ENCODE measurements at regions not wholly inside any gene's neighbourhood (a gene's known extent, or its start where the extent isn't known, plus 50 kb on each side); places are given as distances from the start of the nearest gene placed in this dataset.

DNA sequence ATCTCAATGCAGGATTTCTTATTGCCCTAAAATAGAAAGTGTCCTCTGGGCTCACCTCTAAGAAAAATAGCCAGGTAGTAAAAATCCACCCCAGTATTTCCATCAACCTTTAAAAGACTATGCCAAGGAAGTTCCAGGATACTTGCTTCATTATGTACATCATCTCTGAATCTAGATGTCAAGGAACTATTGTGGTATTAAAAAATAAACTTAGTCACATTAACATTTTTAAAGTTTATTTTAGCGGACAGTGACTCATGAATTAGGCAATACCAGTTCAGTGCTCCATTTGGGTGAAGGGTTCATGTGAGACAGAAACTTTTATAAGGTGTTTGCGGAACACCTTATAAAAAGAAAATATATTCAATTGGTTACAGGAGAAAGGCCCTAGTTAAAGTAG lies 209.2 kb downstream of the ADAM29 start:
- DNase-seq (ENCODE audit: low read depth), result no peak

DNA sequence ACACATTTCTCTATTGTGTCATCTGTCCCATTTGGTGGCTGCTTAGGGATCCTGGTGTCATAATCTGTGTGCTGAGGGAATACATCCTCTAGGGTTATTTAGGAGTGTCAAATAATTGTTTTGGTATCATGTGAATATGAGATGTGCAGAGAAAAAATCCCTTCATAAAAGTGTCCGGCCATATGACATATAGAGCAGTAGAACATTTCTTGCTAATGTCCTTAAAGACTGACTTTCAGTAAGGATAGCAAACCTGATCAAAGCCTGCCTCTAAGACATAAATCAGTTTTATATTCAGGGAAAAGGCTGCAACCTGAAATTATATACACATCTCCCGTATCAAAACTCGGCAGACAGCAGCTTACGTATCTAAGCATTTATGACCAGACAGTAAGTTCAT lies 211.6 kb downstream of the ADAM29 start:
- no peak for DNase-seq (ENCODE audit: low read depth)

DNA sequence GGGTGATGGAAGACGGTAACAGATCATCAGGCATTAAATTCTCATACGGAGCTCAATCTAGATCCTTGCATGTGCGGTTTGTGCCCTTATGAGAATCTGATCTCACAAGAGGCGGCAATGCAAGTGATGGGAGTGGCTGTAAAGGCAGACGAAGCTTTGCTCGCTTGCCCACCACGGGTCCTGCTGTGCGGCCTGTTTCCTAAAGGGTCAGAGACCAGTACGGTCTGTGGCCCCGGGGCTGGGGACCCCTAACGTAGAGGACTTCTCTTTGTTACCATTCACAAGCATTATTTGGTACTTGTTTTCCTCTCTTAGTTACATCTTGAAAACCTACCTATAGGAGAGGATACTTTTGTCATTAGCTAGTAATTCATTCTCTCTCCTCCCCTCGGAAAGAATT lies 221.0 kb downstream of the ADAM29 start:
- no peak for DNase-seq (ENCODE audit: low read depth)

- no peak for DNase-seq (ENCODE audit: low read depth)
Measured at GRCh38 chr4:175143116-175143515, 225.0 kb downstream of the ADAM29 start.

GRCh38 chr4:175146799-175147198 lies 228.6 kb downstream of the ADAM29 start:
- no peak for DNase-seq (ENCODE audit: low read depth)

GRCh38 chr4:175147233-175147632 lies 229.1 kb downstream of the ADAM29 start:
- DNase-seq (ENCODE audit: low read depth), result no peak

DNA sequence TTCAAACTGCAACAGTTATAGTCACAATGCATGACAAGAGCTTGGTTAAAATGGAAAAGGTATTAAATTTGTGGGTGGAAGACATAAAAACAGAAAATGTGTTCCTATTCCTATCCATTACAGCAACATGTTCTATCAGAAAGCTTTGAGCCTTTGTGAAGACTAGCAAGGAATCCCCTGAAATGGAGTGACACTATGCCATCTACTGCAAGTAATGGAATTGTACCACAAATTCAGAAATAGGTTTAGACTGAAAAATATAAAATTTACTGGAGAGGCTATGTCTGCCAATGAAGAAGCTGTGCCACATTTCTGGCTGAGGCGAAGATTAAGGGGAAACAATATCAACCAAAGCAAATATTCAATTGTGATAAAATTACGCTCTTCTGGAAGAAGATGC lies 247.9 kb downstream of the ADAM29 start:
- DNase-seq (ENCODE audit: low read depth), result no peak

- DNase-seq (ENCODE audit: low read depth), result no peak
Measured at GRCh38 chr4:175176710-175177109, 258.6 kb downstream of the ADAM29 start.

DNA sequence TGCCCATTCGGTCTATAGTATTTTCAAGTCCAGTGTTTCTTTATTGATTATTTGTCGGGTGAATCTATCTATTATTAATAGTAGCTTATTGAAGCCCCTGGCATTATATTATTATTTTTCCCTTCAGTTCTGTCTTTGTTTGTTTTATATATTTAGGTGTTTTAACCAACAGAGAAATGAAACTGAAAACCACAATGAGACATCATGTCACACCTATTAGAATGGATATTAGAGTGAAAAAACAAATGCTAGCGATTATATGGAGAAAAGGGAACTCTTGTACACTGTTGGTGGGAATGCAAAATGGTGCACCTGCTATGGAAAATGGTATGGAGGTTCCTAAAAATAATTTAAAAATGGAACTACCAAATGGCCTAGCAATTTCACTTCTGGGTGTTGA lies 272.5 kb downstream of the ADAM29 start:
- no peak for DNase-seq (ENCODE audit: low read depth)

GRCh38 chr4:175198056-175198455 lies 279.9 kb downstream of the ADAM29 start:
- DNase-seq (ENCODE audit: low read depth), result no peak

GRCh38 chr4:175215208-175215607 lies 297.1 kb downstream of the ADAM29 start:
- no peak for DNase-seq (ENCODE audit: low read depth)

DNA sequence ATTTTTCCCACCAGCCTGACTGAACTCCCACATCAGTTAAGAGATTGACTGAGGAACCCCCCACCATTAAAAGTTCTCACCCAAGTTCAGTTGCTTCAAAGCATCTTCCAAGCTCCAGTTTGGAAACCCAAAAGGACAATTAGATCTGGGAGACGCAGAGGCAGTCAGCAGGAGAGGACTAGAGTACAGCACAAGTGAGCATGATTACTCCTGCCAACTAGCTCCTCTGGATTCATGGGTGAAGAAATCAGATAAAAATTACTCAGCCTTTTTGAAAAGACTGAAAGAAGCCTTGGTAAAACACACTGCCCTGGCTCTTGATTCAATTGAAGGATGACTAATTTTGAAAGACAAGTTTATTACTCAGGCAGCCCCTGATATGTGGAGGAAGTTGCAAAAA lies 297.5 kb downstream of the ADAM29 start:
- no peak for DNase-seq (ENCODE audit: low read depth)

DNA sequence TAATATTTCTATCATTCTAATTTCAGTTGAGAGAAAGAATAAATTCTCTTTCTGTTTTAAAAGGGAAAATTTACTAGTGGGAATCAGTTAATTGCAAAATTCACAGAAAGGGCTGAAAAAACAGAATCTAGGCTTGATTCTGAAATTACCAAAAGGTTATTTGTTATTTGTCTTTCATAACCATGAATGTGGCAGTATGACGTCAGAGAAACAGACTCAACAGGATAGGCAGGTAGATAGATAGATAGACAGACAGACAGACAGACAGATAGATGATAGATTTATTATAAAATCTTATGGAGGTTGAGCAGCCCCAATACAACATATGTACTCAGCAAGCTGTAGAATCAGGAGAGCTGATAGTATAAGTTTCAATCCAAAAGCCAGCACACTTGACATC lies 311.0 kb downstream of the ADAM29 start:
- no peak for DNase-seq (ENCODE audit: low read depth)

- DNase-seq (ENCODE audit: low read depth), result no peak
Measured at GRCh38 chr4:175234162-175234561, 316.0 kb downstream of the ADAM29 start.

DNA sequence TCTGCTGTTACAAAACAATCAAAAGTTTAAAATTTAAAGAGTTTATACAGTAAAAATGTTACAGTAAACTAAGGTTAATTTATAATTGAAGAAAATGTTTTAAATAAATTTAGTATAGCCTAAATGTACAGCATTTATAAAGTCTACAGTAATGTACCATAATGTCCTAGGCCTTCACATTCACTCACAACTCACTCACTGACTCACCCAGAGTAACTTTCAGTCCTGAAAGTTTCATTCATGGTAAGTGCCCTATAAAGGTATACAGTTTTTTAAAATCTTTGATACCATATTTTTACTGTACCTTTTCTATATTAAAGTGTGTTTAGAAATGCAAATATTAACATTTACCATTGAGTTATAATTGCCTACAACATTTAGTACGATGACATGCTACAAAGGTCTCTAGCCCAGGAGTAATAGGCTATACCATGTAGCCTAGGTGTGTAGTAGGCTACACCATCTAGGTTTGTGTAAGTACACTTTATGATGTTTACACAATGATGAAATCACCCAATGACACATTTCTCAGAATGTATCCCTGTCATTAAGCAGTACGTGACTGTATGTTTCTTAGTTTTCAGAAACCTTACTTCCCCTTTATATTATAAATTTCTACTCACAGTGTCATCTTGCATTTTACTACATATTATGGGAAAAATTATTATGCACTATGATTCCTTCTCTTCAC lies 320.8 kb downstream of the ADAM29 start:
- DNase-seq (ENCODE audit: low read depth), result no peak

DNA sequence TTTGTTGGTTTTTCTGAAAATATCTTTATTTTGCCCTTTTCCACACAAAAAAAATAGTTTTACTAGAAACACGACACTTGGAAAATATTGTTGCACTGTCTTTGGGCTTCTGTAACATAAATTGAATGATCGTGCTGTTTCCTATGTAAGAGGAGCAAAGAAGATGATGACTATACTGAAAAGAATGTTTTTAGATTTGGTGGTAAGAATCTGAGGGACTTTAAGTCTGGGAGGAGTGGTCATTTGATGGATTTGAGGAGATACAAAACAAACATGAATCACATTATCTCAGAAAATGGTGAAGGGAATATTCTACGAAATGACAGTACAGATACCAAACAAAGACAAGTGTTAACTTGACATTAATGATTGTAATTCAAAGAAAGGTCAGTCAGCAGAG lies 328.8 kb downstream of the ADAM29 start:
- DNase-seq (ENCODE audit: low read depth), result no peak

DNA sequence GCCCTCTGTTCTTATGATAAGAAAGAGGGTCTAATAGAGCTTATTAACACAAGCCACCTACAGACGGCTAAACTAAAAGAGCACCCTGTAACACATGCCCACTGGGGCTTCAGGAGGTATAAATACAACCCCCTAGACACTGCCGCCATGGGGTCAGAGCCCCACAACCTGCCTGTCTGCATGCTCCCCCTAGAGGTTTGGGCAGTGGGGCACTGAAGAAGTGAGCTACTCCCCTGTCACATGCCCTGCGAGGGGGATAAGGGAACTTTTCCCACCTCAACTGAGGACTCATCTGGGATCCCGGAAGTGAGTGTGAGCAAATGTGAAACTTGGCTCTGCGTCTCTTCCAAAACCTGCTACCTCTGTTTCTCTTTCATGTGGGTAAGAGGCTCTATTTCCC lies 334.5 kb downstream of the ADAM29 start:
- no peak for DNase-seq (ENCODE audit: low read depth)

DNA sequence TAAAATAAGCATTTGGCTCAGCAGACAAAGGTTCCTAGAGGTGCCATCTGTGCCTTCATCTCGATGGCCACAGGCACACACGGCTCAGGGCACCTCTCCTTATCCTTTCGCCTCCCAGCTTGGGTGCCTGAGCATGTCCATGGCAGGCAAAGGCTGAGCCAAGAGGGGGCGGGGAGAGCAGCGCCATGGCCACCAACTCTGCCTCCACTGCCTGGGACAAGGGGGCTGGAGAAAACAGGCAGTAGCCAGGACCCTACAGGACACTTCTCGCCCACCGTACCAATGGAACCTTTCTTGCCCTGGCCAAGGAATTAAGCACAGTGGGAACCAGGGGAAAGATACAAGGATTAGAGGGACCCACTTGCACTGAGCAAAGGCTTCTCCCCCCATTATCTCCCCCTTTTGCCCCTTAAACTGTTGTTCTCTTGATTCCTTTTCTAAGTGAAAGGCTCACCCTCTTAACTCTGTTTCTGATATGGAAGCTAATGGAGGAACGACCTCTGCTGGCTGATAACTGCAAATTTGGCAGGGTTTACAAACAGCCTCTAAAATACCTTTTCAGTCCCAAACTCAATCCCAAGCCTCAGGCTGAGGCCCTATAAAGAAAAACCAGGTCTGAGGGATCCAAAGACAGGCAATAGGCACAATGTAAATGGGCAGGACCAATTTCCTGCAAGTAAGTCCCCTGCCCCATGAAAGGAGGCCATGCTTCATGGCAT lies 335.2 kb downstream of the ADAM29 start:
- no peak for DNase-seq (ENCODE audit: low read depth)

DNA sequence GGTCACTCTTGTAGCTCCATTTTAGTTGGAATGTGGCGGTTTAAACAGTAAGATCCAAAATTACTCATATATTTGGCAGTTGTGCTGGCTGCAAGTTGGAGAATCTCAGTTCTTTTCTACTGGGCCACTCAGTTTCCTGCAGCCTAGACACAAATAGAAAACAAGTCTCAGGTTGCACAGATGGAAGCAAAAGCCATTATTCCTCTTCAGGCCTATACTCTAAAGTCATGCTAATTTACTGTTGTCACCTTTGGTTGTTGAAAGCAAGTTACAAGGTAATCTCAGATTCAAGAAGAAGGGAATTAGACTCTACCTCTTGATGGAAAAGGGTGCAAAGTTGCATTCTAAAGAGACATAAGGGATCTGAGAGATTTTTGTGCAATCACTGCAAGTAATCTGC lies 345.4 kb downstream of the ADAM29 start:
- DNase-seq (ENCODE audit: low read depth), result no peak

DNA sequence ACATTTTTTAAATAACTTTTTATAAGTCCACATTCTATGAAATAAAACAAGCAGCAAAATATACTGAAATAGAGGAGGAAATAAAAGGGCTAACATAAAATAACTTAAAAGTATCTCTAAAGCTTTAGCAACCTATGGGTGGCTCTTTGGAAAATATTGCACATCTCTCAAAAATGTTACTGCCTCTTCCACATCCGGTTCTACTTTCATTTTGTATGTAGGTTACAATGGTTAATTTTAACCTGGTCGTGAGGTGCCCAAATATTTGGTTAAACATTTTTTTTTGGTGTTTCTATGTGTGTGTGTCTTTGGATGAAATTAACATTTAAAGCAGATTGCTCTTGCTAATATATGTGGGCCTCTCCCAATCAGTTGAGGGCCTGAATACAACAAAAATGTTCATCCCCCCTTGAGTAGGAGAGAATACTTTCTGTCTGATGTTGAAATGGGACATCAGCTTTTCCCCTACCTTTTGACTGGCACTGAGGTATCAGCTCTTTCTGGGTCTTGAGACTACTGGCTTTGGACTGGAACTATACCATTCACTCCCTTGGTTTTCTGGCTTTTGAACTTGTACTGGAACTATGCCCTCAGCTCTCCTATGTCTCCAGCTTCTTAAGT lies 353.0 kb downstream of the ADAM29 start:
- DNase-seq (ENCODE audit: low read depth), result no peak

- DNase-seq (ENCODE audit: low read depth), result no peak
Measured at GRCh38 chr4:175273995-175274753, 356.0 kb downstream of the ADAM29 start.

DNA sequence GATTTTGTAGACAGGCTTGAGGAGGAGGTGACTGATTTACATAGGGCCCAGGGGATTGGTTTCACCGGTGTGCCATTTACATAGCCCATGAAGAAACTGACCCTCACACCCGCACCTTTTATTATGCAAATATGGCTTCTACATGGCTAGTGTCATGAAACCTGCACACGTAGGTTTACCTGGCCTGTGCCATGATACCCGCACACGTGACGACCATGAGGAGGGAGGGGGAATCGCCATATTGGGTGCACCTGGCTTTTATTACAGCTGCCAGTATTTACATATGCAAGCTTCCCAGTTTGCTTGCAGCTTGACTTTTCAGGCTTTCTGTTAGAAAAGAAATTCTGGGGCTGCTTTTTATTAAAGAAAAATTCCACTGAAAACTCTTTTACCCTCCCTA lies 359.7 kb downstream of the ADAM29 start:
- DNase-seq (ENCODE audit: low read depth), result no peak

DNA sequence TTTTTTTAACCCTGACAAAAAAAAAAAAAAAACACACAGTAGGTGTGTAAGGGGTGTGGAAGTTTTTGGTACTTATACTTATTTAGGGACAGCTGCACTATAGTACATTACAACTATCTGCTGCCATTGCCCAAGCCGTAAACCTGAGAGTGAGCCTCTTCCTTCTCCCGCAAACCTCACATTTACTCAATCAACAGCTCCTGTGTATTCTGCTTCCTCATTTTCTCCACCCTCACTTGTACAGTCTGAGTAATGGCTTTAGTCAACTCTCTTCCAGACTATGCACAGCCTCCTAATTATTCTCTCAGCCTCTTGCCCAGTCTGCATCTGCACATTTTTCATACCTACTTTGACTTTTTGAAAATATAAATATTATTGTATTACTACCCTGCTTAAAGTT lies 362.0 kb downstream of the ADAM29 start:
- DNase-seq (ENCODE audit: low read depth), result no peak
